ENCODE measurements at regions not wholly inside any gene's neighbourhood (a gene's known extent, or its start where the extent isn't known, plus 50 kb on each side); places are given as distances from the start of the nearest gene placed in this dataset.

GRCh38 chr6:22383016-22383415, 86.2 kb upstream of the PRL start:
- no peak for ATAC-seq
- DNase-seq (ENCODE audit: low spot score), result no peak

More at GRCh38 chr6:22383016-22383415, 86.2 kb upstream of the PRL start:
- H3K27ac Mint-ChIP-seq, result no peak overlapping the region
- POLR2A ChIA-PET, result no interaction called here
- H3K4me1 Mint-ChIP-seq, result peaks cover 8% of the 10 kb centered on the region
- peaks cover 20% of the 10 kb centered on the region for H3K9me3 Mint-ChIP-seq
- no peaks in the 10 kb centered on the region; the same call in 1 of the 2 replicates for H3K27me3 Mint-ChIP-seq (ENCODE audit: low read depth)
- TF ChIP-seq ZNF416 (CRISPR knock-in tag; IDR thresholded peaks at IDR 0.05) (no peak), GABPB1 (CRISPR knock-in tag; IDR thresholded peaks at IDR 0.05) (no peak), SMAD3 (CRISPR knock-in tag; IDR thresholded peaks at IDR 0.05; ENCODE audit: borderline replicate concordance) (no peak), ZNF671 (CRISPR knock-in tag; IDR thresholded peaks at IDR 0.05) (no peak), ZNF121 (CRISPR knock-in tag; IDR thresholded peaks at IDR 0.05) (no peak), ARID4B (CRISPR knock-in tag; IDR thresholded peaks at IDR 0.05; ENCODE audit: borderline replicate concordance) (no peak), FOXK1 (CRISPR knock-in tag; IDR thresholded peaks at IDR 0.05) (no peak), KAT7 (CRISPR knock-in tag; IDR thresholded peaks at IDR 0.05; ENCODE audit: borderline replicate concordance) (no peak), ZNF232 (CRISPR knock-in tag; IDR thresholded peaks at IDR 0.05) (no peak), PRDM15 (CRISPR knock-in tag; IDR thresholded peaks at IDR 0.05) (no peak), ZNF425 (CRISPR knock-in tag; conservative IDR thresholded peaks at IDR 0.05) (no peak)
- TF ChIP-seq, protein P1, sequence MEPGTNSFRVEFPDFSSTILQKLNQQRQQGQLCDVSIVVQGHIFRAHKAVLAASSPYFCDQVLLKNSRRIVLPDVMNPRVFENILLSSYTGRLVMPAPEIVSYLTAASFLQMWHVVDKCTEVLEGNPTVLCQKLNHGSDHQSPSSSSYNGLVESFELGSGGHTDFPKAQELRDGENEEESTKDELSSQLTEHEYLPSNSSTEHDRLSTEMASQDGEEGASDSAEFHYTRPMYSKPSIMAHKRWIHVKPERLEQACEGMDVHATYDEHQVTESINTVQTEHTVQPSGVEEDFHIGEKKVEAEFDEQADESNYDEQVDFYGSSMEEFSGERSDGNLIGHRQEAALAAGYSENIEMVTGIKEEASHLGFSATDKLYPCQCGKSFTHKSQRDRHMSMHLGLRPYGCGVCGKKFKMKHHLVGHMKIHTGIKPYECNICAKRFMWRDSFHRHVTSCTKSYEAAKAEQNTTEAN (CRISPR knock-in tag; IDR thresholded peaks at IDR 0.05), result no peak
- TF ChIP-seq, protein P2, sequence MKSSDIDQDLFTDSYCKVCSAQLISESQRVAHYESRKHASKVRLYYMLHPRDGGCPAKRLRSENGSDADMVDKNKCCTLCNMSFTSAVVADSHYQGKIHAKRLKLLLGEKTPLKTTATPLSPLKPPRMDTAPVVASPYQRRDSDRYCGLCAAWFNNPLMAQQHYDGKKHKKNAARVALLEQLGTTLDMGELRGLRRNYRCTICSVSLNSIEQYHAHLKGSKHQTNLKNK (CRISPR knock-in tag; IDR thresholded peaks at IDR 0.05), result no peak
- CTCF ChIA-PET, result no interaction called here
- no peak overlapping the region for H3K4me3 Mint-ChIP-seq
- H3K36me3 Mint-ChIP-seq, result no peaks in the 10 kb centered on the region
